ENCODE measurements at regions not wholly inside any gene's neighbourhood (a gene's known extent, or its start where the extent isn't known, plus 50 kb on each side); places are given as distances from the start of the nearest gene placed in this dataset.
A peak's percentile ranks its signal among the peaks of the same experiment; 100 is the strongest.

- TF ChIP-seq USF2 (IDR thresholded peaks at IDR 0.05) (no peak), ZNF302 (CRISPR knock-in tag; IDR thresholded peaks at IDR 0.05) (no peak)
These were observed 1973.9 kb upstream of the FLRT2 start (continued) for GRCh38 chr14:83556065-83556464.

- POLR2A ChIA-PET: no interaction called here
These were observed 1973.0 kb upstream of the FLRT2 start for GRCh38 chr14:83556746-83557453.

GRCh38 chr14:83558946-83559345 is 1971.0 kb upstream of the FLRT2 start:
- ATAC-seq (no peak), FAIRE-seq (no peak), DNase-seq (ENCODE audit: low read depth in 1 of 2, low spot score in 1 of 2) (no peak)
- Histone ChIP-seq H3K9me3 (peaks cover 3% of the 10 kb centered on the region; the same call in 1 of the 3 replicates), H3K4me2 (no peak overlapping the region), H3K4me3 (no peak overlapping the region), H3K4me1 (no peaks in the 10 kb centered on the region), H3K27ac (no peak overlapping the region)
- CTCF ChIA-PET: no interaction called here
- no peak for TF ChIP-seq HES2 (IDR thresholded peaks at IDR 0.05)
- no peak for TF ChIP-seq HDAC2 (IDR thresholded peaks at IDR 0.05)
- TF ChIP-seq HMGXB4 (CRISPR knock-in tag; IDR thresholded peaks at IDR 0.05; ENCODE audit: borderline replicate concordance): no peak
- TF ChIP-seq CHD4 (IDR thresholded peaks at IDR 0.05; ENCODE audit: borderline replicate concordance): no peak
- no peak for TF ChIP-seq REST (IDR thresholded peaks at IDR 0.05)
- no peak for TF ChIP-seq ZSCAN20 (CRISPR knock-in tag; IDR thresholded peaks at IDR 0.05)
- no peak for TF ChIP-seq CBX8 (IDR thresholded peaks at IDR 0.05)
- TF ChIP-seq KDM1A (IDR thresholded peaks at IDR 0.05; ENCODE audit: low read depth): no peak
- no peak for TF ChIP-seq TFCP2L1 (CRISPR knock-in tag; IDR thresholded peaks at IDR 0.05)
- no peak for TF ChIP-seq NR3C1 (IDR thresholded peaks at IDR 0.05)
- TF ChIP-seq CHD2 (IDR thresholded peaks at IDR 0.05; ENCODE audit: low read length, partially characterized antibody): no peak
- no peak for TF ChIP-seq RAD21 (conservative IDR thresholded peaks at IDR 0.05 in 1 of 2, IDR thresholded peaks at IDR 0.05 in 1 of 2)
- POLR2A ChIA-PET: no interaction called here

More at GRCh38 chr14:83556746-83557453, 1973.0 kb upstream of the FLRT2 start:
- H3K4me1 ChIP-seq: no peaks in the 10 kb centered on the region
- peak overlapping the region in 1 of 2 experiments; percentile 32; a peak in 1 of 6 replicates for H3K27ac ChIP-seq
- peaks cover 3% of the 10 kb centered on the region; the same call in 1 of the 3 replicates for H3K9me3 ChIP-seq
- TF ChIP-seq POLR2A (IDR thresholded peaks at IDR 0.05; ENCODE audit: low read length) (no peak), TFCP2L1 (CRISPR knock-in tag; IDR thresholded peaks at IDR 0.05) (no peak)
- ATAC-seq (no peak), FAIRE-seq (no peak), DNase-seq (ENCODE audit: low read depth in 1 of 2, low spot score in 1 of 2) (peak in 1 of 2 experiments; percentile 11)
- CTCF ChIA-PET: no interaction called here
- H3K4me2 ChIP-seq: peak overlapping the region; percentile 28; the same call in 1 of the 3 replicates
- H3K4me3 ChIP-seq: no peak overlapping the region
- 31% methylated on average over 9 of the region's 9 CpGs for WGBS (ENCODE audit: missing lambda C conversion rate)
